ENCODE measurements at regions not wholly inside any gene's neighbourhood (a gene's known extent, or its start where the extent isn't known, plus 50 kb on each side); places are given as distances from the start of the nearest gene placed in this dataset.

GRCh38 chr6:122871079-122871478 lies 82.0 kb downstream of the SMPDL3A start:
- no peaks in the 10 kb centered on the region for H3K27me3 ChIP-seq
- ATAC-seq, result no peak
- no peak overlapping the region for H3K4me3 ChIP-seq
- no peak for DNase-seq
- H3K36me3 ChIP-seq, result no peaks in the 10 kb centered on the region
- peaks cover 0 to 4% of the 10 kb centered on the region in 2 donors for H3K4me1 ChIP-seq
- TF ChIP-seq POLR2A (IDR thresholded peaks at IDR 0.05) (no peak), CTCF (IDR thresholded peaks at IDR 0.05 in 4 of 5, conservative IDR thresholded peaks at IDR 0.05 in 1 of 5) (no peak)
- intact Hi-C loops (cut with DNase I; ENCODE audit: low total_unique reads), result no loop called here
- no peaks in the 10 kb centered on the region for H3K9me3 ChIP-seq
- H3K27ac ChIP-seq, result no peak overlapping the region
- in situ Hi-C loops (cut with MboI; ENCODE audit: low sequenced_read_pairs in 4 of 4), result loop anchor here in 1 of 4 donors (10.0 kb wide), 1 partner anchor 444 kb away; no protein-coding TSS in a partner anchor

- intact Hi-C loops (cut with DNase I; ENCODE audit: low total_unique reads), result no loop called here
- H3K27ac ChIP-seq, result no peak overlapping the region
- H3K4me1 ChIP-seq, result peaks cover 0 to 4% of the 10 kb centered on the region in 2 donors
- no peaks in the 10 kb centered on the region for H3K36me3 ChIP-seq
- no peaks in the 10 kb centered on the region for H3K9me3 ChIP-seq
- TF ChIP-seq POLR2A (IDR thresholded peaks at IDR 0.05), result no peak
- no peak for TF ChIP-seq CTCF (IDR thresholded peaks at IDR 0.05 in 4 of 5, conservative IDR thresholded peaks at IDR 0.05 in 1 of 5)
- no peaks in the 10 kb centered on the region for H3K27me3 ChIP-seq
- DNase-seq, result no peak
- in situ Hi-C loops (cut with MboI; ENCODE audit: low sequenced_read_pairs in 4 of 4), result loop anchor here in 1 of 4 donors (10.0 kb wide), 1 partner anchor 442 kb away; no protein-coding TSS in a partner anchor
- no peak for ATAC-seq
- no peak overlapping the region for H3K4me3 ChIP-seq
Observed at GRCh38 chr6:122872311-122872710, 83.3 kb downstream of the SMPDL3A start.

GRCh38 chr6:122877302-122877701 lies 88.2 kb downstream of the SMPDL3A start:
- DNase-seq (no peak), ATAC-seq (no peak)
- Histone ChIP-seq H3K36me3 (no peaks in the 10 kb centered on the region), H3K4me1 (peaks cover 0 to 4% of the 10 kb centered on the region in 2 donors), H3K27ac (no peak overlapping the region), H3K9me3 (no peaks in the 10 kb centered on the region), H3K27me3 (no peaks in the 10 kb centered on the region), H3K4me3 (no peak overlapping the region)
- TF ChIP-seq CTCF (IDR thresholded peaks at IDR 0.05 in 4 of 5, conservative IDR thresholded peaks at IDR 0.05 in 1 of 5) (no peak), POLR2A (IDR thresholded peaks at IDR 0.05) (no peak)
- in situ Hi-C loops (cut with MboI; ENCODE audit: low sequenced_read_pairs in 4 of 4) (loop anchor here in 2 of 4 donors (10.0 to 25.0 kb wide), 2 partner anchors 435 to 437 kb away; no protein-coding TSS in a partner anchor), intact Hi-C loops (cut with DNase I; ENCODE audit: low total_unique reads) (no loop called here)

- intact Hi-C loops (cut with DNase I; ENCODE audit: low total_unique reads), result no loop called here
- in situ Hi-C loops (cut with MboI; ENCODE audit: low sequenced_read_pairs in 4 of 4), result loop anchor here in 2 of 4 donors (10.0 to 25.0 kb wide), 2 partner anchors 434 to 436 kb away; no protein-coding TSS in a partner anchor
- Histone ChIP-seq H3K4me1 (peaks cover 0 to 4% of the 10 kb centered on the region in 2 donors), H3K36me3 (no peaks in the 10 kb centered on the region), H3K27ac (no peak overlapping the region), H3K4me3 (no peak overlapping the region), H3K9me3 (no peaks in the 10 kb centered on the region), H3K27me3 (no peaks in the 10 kb centered on the region)
- no peak for ATAC-seq
- no peak for DNase-seq
- no peak for TF ChIP-seq CTCF (IDR thresholded peaks at IDR 0.05 in 4 of 5, conservative IDR thresholded peaks at IDR 0.05 in 1 of 5)
- no peak for TF ChIP-seq POLR2A (IDR thresholded peaks at IDR 0.05)
Observed at GRCh38 chr6:122878796-122879195, 89.7 kb downstream of the SMPDL3A start.

GRCh38 chr6:122886481-122886880 lies 97.4 kb downstream of the SMPDL3A start:
- no peak for TF ChIP-seq POLR2A (IDR thresholded peaks at IDR 0.05)
- TF ChIP-seq CTCF (IDR thresholded peaks at IDR 0.05 in 4 of 5, conservative IDR thresholded peaks at IDR 0.05 in 1 of 5), result no peak

More at GRCh38 chr6:122886481-122886880, 97.4 kb downstream of the SMPDL3A start:
- H3K27me3 ChIP-seq, result no peaks in the 10 kb centered on the region
- DNase-seq, result no peak
- ATAC-seq, result no peak
- no peaks in the 10 kb centered on the region for H3K36me3 ChIP-seq
- no peaks in the 10 kb centered on the region for H3K9me3 ChIP-seq
- intact Hi-C loops (cut with DNase I; ENCODE audit: low total_unique reads) (no loop called here), in situ Hi-C loops (cut with MboI; ENCODE audit: low sequenced_read_pairs in 4 of 4) (loop anchor here in 1 of 4 donors (25.0 kb wide), 1 partner anchor 426 kb away; no protein-coding TSS in a partner anchor)
- H3K4me3 ChIP-seq, result no peak overlapping the region
- no peak overlapping the region for H3K27ac ChIP-seq
- H3K4me1 ChIP-seq, result no peaks in the 10 kb centered on the region

Data from gastrocnemius medialis (tissue), 4 donors.